IMR-90 (cell line): ENCODE measurements at regions not wholly inside any gene's neighbourhood (a gene's known extent, or its start where the extent isn't known, plus 50 kb on each side); places are given as distances from the start of the nearest gene placed in this dataset.

Experiments
- RFX5 ChIP-seq: IDR thresholded peaks from 2 replicates; pipeline ENCODE4 v1.8.0; 2012; ENCODE audit warnings: low read depth, mild to moderate bottlenecking, low read length, moderate library complexity
- TF ChIP-seq, protein P1 (sequence below): conservative IDR thresholded peaks from 2 replicates; pipeline ENCODE4 v1.5.1; 2012; ENCODE audit warnings: mild to moderate bottlenecking, low read depth, low read length, improper control_type of control experiment

DNA sequence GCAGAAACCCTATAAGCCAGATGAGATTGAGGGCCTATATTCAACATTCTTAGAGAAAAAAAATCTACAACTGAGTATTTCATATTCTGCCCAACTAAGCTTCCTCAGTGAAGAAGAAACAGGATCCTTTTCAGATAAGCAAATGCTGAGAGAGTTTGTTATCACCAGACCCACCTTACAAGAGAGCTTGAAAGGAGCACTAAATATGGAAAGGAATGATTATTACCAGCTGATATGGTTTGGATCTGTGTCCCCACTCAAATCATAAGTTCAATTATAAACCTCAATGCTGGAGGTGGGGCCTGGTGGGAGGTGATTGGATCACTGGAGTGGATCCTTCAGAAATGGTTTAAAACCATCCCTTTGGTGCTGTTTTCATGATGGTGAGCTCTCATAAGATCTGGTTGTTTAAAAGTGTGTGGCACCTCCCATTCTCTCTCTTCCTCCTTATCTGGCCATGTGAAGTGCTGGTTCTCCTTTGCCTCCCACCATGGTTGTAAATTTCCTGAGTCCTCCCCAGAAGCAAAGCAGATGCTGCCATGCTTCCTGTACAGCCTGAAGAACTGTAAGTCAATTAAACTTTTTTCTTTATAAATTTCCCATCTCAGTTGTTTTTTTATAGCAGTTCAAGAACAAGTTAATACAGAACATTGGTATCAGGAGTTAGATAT lies 144.2 kb downstream of the MSN start:
- TF ChIP-seq, protein P1, sequence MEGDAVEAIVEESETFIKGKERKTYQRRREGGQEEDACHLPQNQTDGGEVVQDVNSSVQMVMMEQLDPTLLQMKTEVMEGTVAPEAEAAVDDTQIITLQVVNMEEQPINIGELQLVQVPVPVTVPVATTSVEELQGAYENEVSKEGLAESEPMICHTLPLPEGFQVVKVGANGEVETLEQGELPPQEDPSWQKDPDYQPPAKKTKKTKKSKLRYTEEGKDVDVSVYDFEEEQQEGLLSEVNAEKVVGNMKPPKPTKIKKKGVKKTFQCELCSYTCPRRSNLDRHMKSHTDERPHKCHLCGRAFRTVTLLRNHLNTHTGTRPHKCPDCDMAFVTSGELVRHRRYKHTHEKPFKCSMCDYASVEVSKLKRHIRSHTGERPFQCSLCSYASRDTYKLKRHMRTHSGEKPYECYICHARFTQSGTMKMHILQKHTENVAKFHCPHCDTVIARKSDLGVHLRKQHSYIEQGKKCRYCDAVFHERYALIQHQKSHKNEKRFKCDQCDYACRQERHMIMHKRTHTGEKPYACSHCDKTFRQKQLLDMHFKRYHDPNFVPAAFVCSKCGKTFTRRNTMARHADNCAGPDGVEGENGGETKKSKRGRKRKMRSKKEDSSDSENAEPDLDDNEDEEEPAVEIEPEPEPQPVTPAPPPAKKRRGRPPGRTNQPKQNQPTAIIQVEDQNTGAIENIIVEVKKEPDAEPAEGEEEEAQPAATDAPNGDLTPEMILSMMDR = no peak
- no peak for TF ChIP-seq RFX5
